ENCODE measurements at regions not wholly inside any gene's neighbourhood (a gene's known extent, or its start where the extent isn't known, plus 50 kb on each side); places are given as distances from the start of the nearest gene placed in this dataset.
"Not testable (repeated sequence)": the region's sequence is repeated elsewhere in the genome, so short reads cannot be mapped to it uniquely, and the experiment has no call there.

- DNase-seq (ENCODE audit: low spot score) = not testable (repeated sequence)
Measured at GRCh38 chr21:13923175-13923574, 287.6 kb downstream of the LIPI start.

- not testable (repeated sequence) for DNase-seq (ENCODE audit: low spot score)
Measured at GRCh38 chr21:13921455-13921854, 289.3 kb downstream of the LIPI start.

- DNase-seq (ENCODE audit: low spot score) = not testable (repeated sequence)
Measured at GRCh38 chr21:13907385-13907784, 297.8 kb downstream of the POTED start.

GRCh38 chr21:13896596-13897247 is 287.1 kb downstream of the POTED start:
- not testable (repeated sequence) for DNase-seq (ENCODE audit: low spot score)

GRCh38 chr21:13893617-13894016 is 284.0 kb downstream of the POTED start:
- not testable (repeated sequence) for DNase-seq (ENCODE audit: low spot score)

GRCh38 chr21:13893025-13893424 is 283.4 kb downstream of the POTED start:
- DNase-seq (ENCODE audit: low spot score) = not testable (repeated sequence)

- DNase-seq (ENCODE audit: low spot score) = not testable (repeated sequence)
Measured at GRCh38 chr21:13892146-13892751, 282.7 kb downstream of the POTED start.

GRCh38 chr21:13889176-13889575 is 279.6 kb downstream of the POTED start:
- DNase-seq (ENCODE audit: low spot score) = not testable (repeated sequence)

- DNase-seq (ENCODE audit: low spot score) = not testable (repeated sequence)
Measured at GRCh38 chr21:13883641-13884395, 274.2 kb downstream of the POTED start.

GRCh38 chr21:13877503-13877902 is 267.9 kb downstream of the POTED start:
- not testable (repeated sequence) for DNase-seq (ENCODE audit: low spot score)

GRCh38 chr21:13876999-13877398 is 267.4 kb downstream of the POTED start:
- not testable (repeated sequence) for DNase-seq (ENCODE audit: low spot score)

- DNase-seq (ENCODE audit: low spot score) = not testable (repeated sequence)
Measured at GRCh38 chr21:13874001-13874400, 264.4 kb downstream of the POTED start.

- no peak for DNase-seq (ENCODE audit: low spot score)
Measured at GRCh38 chr21:13854638-13855037, 245.1 kb downstream of the POTED start.

- DNase-seq (ENCODE audit: low spot score) = not testable (repeated sequence)
Measured at GRCh38 chr21:13850808-13851207, 241.2 kb downstream of the POTED start.

- DNase-seq (ENCODE audit: low spot score) = not testable (repeated sequence)
Measured at GRCh38 chr21:13849489-13849888, 239.9 kb downstream of the POTED start.

- DNase-seq (ENCODE audit: low spot score) = not testable (repeated sequence)
Measured at GRCh38 chr21:13846718-13847117, 237.1 kb downstream of the POTED start.

GRCh38 chr21:13844574-13844973 is 235.0 kb downstream of the POTED start:
- DNase-seq (ENCODE audit: low spot score) = not testable (repeated sequence)

GRCh38 chr21:13843081-13843480 is 233.5 kb downstream of the POTED start:
- DNase-seq (ENCODE audit: low spot score) = not testable (repeated sequence)

- DNase-seq (ENCODE audit: low spot score) = not testable (repeated sequence)
Measured at GRCh38 chr21:13827666-13828065, 218.1 kb downstream of the POTED start.

GRCh38 chr21:13827201-13827600 is 217.6 kb downstream of the POTED start:
- no peak for DNase-seq (ENCODE audit: low spot score)

GRCh38 chr21:13826511-13826910 is 216.9 kb downstream of the POTED start:
- not testable (repeated sequence) for DNase-seq (ENCODE audit: low spot score)

- not testable (repeated sequence) for DNase-seq (ENCODE audit: low spot score)
Measured at GRCh38 chr21:13825218-13825778, 215.7 kb downstream of the POTED start.
